Adrenal gland (tissue), 5 donors: ENCODE measurements at regions not wholly inside any gene's neighbourhood (a gene's known extent, or its start where the extent isn't known, plus 50 kb on each side); places are given as distances from the start of the nearest gene placed in this dataset.

Experiments
- POLR2A ChIP-seq, 2 donors: fragments of 450-650 bp; IDR thresholded peaks; one replicate each; pipeline ENCODE4 v1.6.1; 2017; ENCODE audit warnings: antibody characterized with exemption in 2 of 2, mild to moderate bottlenecking in 2 of 2, moderate library complexity in 1 of 2
- TF ChIP-seq, protein P1 (sequence below), 6 experiments: fragments of 450-650 bp in 4 of 6; fragments of 200-600 bp in 2 of 6; sonication (generic) in 1 of 6; IDR thresholded peaks; 1 replicate in 5 of 6; 2 replicates in 1 of 6; pipeline versions ENCODE4 v1.5.1 to v1.8.0; 2016 to 2021; ENCODE audit warnings: antibody characterized with exemption in 6 of 6, mild to moderate bottlenecking in 2 of 6, moderate library complexity in 1 of 6
- donor health status: DM: no; HTN: no; CAD: no.

DNA sequence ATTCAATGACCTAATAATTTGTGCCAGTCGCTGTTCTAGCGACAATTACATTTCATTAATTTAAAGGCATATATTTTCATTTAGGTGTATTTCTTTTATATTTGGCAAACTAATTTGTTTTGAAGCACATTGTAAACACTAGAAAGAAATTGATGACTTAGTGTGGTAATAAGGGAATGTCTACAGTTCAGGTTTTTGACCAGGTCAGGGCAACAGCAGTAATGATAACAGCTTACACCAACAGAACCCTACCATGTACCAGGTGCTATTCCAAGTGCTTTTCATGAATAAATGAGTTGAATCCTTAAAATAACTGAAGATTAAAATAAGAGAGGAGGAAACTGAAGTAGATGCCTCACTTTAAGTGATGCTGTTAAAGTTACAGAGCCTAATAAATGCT, 85.4 kb upstream of the SLC38A2 start:
- TF ChIP-seq, protein P1, sequence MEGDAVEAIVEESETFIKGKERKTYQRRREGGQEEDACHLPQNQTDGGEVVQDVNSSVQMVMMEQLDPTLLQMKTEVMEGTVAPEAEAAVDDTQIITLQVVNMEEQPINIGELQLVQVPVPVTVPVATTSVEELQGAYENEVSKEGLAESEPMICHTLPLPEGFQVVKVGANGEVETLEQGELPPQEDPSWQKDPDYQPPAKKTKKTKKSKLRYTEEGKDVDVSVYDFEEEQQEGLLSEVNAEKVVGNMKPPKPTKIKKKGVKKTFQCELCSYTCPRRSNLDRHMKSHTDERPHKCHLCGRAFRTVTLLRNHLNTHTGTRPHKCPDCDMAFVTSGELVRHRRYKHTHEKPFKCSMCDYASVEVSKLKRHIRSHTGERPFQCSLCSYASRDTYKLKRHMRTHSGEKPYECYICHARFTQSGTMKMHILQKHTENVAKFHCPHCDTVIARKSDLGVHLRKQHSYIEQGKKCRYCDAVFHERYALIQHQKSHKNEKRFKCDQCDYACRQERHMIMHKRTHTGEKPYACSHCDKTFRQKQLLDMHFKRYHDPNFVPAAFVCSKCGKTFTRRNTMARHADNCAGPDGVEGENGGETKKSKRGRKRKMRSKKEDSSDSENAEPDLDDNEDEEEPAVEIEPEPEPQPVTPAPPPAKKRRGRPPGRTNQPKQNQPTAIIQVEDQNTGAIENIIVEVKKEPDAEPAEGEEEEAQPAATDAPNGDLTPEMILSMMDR (IDR thresholded peaks at IDR 0.05): no peak
- TF ChIP-seq POLR2A (IDR thresholded peaks at IDR 0.05): no peak
